SHP77 (cell line): ENCODE measurements at regions not wholly inside any gene's neighbourhood (a gene's known extent, or its start where the extent isn't known, plus 50 kb on each side); places are given as distances from the start of the nearest gene placed in this dataset.
"Not testable (repeated sequence)": the region's sequence is repeated elsewhere in the genome, so short reads cannot be mapped to it uniquely, and the experiment has no call there.

Experiments
- DNase-seq, 2 experiments: peaks; one replicate each; lab custom pipeline; 2025; lab: John Stamatoyannopoulos, UW

DNA sequence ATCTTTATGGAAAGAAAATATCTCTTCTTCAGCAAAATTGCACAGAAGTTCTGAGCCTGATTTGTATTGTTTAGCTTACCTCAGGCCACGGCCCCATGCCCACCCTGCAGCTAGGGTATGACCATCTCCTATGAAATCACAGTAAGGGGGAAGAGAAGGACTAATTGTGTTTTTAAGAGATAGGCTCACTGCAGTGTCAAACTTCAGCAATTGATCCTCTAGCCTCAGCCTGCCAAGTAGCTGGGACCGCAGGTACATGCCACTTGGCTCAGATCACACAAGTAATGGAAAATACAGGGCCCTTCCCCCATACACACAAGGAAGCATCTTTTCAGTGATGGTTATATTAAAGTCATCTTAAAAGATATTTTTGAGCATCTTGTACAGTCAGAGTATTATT is 60.0 kb downstream of the DMAC1 start:
- DNase-seq: no peak

DNA sequence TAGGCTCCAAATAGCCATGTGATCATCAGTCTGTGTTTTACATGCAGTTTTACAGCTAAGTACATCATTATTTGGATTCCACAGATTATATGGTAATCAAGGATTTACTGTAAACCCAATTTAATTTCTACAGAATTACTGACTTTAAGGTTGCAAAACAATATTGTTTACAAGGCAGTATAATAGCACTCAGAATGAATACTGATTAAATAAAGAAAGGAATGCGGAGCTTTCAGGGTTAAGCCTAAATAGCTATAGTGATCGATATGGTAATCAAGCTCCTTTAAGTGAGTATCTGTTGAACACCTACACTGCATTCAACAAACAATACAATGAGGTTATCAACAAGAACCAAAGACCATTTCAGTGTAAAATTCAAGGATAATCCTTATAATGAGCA is 64.3 kb downstream of the DMAC1 start:
- DNase-seq: no peak

DNA sequence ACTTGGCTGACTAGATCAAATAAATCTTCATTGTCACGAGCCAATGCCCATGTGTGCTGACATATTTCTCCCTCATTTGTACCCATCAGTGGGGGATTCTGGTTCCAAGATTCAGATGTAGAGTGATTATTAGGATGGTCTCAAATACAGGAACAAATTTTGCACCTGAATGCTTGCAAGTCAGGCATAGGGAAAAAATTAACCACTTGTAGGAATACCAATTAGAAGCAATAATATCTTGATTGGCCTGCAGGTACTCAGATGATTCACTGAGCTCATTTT is 69.5 kb downstream of the DMAC1 start:
- no peak for DNase-seq

DNA sequence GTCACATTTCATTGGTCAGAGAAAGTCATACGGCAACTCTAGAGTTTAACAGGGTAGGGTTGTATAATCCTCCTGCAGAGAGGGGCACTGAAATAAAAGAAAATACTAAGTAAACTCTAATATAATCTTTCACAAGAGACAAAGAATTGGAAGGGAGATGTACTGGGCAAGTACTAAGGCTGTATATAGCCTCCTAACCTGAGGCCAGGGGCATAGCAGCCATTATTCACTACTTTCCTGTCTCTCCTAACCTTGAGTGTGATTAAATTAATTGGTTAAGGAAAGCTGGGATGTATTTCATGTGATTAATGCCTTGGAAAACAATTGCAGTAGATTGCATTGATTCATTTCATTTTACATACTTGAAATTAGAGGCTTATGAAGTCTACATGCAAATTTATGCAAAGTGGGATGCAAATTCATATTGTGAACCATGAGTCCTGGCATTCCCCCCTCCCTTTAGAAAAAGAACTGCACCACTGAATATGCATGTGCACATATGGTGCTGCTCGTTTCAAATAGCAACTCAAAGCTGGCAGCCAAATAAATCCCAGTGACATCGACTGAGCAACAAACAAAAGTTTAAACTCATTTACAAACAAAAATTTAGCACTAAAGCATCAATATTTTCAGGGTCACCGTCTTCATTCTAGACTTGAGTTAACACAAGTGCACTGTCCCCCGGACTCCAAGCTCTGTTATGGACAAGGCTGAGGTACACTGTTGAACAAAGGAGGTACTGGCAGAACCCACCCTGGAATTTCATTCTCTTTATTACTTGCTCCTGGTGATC is 70.0 kb downstream of the DMAC1 start:
- DNase-seq: no peak

DNA sequence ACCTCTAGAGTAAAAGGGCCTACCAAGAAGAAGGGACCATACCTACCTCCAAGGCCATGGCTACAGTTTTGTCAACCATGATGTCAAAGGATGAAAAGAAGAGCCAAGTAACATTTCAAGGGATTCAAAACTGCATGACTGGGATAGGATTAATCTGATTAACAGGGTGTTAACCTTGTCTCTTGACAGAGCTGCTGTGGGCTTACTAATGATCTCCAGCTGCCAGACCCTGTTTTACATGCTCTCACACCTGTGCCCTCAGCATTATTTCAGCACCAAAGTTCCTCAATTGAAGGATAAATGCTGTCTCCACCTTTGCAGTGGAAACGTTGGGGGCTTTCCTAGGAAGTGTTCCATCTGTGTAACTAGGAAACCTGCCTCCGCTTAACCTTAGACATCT is 78.3 kb downstream of the DMAC1 start:
- no peak for DNase-seq

DNA sequence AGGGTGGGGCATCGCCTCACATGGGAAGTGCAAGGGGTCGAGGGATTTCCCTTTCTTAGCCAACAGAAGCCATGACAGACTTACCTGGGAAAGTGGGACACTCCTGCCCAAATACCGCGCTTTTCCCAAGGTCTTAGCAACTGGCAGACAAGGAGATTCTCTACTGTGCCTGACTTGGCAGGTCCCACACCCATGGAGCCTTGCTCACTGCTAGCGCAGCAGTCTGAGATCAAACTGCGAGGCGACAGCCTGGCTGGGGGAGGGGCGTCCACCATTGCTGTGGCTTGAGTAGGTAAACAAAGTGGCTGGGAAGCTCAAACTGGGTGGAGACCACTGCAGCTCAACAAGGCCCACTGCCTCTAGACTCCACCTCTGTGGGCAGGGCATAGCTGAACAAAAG is 86.5 kb downstream of the DMAC1 start:
- not testable (repeated sequence) for DNase-seq

DNA sequence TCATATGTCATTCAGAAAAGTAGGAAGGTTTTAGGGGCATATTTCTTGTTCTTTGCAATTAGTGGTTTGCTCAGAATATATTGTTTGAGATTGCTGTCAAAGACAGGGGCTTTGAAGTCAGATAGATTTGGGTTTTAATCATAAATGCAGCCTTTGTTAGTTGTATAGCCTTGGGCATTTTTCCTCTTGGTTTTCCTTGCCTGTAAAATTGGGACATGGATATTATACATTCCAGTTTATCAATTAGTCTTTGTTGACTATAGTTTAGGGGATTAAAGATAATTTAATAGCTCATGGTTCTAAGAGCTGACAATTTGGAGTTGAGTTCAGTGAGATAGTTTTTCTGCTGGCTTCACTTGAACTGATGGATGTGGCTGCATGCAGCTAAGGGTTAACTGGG is 88.9 kb downstream of the DMAC1 start:
- DNase-seq: no peak

DNA sequence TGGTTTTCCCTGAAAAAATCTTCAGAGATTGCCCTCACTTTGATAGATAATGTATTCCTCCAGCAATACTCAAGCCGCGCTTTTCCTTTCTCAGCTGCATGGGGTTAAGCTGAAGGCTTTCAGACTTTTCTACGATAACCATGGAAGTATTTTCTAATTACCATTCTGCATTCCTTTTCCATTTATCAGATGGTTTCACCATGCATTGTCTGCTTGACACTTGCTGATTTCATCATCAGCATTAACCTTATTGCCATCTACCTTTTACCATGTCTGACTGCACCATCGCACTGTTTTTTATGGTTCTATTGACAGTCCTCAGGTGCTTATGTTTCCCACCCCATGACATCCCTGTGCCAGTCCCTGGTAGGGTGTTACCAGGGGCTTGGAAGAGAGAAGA is 91.6 kb downstream of the DMAC1 start:
- no peak for DNase-seq

DNA sequence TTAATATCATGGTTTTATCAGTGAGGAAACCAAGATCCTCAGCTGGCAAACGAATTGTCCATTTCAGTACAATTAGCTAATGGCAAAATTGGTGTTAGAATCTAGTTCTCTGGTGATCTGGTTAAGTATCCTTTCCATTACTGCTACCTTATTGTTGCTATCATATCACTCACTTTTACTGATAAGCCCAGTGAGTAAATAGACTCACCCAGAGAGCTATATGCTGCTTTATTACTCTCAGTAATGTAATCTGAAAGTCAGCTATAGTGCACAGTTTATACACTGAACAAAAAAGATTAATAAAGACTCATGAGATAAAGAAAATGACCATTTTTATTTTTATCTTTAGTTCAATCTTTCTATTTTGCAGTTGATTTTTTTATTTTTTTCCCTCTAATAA is 95.0 kb downstream of the DMAC1 start:
- DNase-seq: no peak

DNA sequence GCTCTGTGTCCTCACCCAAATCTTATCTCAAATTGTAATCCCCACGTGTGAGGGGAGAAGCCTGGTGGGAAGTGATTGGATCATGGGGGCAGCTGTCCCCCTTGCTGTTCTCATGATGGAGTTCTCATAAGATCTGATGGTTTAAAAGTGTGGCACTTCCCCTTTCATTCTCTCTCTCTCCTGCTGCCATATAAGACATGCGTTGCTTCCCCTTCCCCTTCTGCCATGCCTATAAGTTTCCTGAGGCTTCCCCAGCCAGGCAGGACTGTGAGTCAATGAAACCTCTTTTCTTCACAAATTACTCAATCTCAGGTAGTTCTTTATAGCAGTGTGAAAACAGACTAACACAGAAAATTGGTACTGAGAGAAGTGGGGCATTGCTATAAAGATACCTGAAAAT is 107.7 kb downstream of the DMAC1 start:
- DNase-seq: no peak

DNA sequence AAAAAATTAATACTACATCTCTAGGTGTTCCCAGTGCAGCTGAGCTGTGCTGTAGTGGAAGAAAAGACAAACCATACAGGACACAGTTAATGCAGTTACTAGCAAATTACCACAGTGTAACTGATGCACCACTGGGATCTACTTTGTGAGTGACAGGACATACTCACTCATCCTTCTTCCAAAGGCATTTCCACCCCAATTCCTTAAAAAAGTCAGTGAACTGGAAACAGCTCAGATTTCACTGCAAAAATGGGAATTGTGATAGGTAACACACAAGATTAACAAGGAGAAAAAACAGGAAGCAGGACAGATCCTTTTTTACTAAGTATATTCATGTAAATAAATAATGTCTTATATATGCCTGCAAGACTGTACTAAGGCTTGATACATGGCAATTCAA is 109.6 kb downstream of the DMAC1 start:
- no peak for DNase-seq

DNA sequence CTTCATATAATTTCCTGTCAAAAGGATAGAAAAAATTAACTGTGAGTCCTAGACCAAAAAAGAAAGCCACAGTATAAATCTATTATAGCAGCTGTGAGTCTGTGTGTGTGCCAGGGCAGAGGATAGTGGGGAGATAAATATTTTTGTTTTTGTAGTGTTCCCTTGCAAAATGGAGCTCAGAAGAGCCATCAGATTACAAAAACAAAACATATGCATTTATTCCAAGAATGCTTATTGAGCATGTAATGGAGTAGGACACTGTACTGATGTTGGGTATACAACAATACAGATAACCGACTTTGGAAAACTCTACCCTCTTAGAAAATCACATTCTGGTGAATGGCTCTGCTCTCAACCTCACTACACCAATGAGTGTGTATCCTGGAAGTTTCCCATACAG is 111.0 kb downstream of the DMAC1 start:
- no peak for DNase-seq

DNA sequence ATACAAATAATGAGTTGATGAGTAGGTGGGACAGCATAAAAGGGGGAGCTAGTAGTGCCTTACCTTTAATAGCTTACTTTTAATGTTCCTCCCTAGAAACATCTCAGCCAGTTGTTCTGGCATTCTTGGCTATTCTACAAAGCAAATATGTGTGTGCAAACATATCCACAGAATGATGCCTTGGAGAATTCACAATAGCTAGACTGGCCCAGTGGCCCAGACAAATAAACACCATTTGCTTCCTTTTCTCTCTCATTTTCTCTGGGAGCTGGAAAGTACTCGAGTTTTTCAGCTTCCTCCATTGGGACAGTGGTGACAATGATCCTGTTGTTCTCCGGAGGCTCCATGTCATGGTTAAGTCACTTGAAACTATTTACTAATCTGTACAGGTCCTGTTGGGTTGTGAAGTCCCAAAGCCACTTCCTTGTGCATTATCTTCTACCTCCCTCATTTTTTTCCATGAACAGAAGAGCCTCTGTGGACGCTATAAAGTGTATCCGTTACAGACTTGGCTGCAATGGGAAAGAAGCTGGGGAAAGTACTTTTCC is 122.9 kb downstream of the DMAC1 start:
- no peak for DNase-seq

DNA sequence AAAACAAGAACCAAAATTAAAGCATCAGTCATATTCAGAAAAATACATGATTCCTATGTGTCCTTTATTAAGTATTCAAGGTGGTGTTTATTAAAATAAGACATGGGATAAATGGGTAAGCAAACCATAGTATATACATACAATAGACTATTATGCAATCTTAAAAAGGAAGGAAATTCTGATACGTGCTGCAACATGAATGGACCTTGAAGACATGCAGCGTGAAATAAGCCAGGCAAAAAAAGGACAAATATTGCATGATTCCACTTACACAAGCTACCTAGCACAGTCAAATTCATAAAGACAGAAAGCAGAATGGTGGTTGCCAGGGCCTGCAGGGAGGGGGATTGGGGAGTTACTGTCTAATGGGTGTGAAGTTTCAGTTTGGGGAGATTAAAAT is 127.7 kb downstream of the DMAC1 start:
- no peak for DNase-seq

DNA sequence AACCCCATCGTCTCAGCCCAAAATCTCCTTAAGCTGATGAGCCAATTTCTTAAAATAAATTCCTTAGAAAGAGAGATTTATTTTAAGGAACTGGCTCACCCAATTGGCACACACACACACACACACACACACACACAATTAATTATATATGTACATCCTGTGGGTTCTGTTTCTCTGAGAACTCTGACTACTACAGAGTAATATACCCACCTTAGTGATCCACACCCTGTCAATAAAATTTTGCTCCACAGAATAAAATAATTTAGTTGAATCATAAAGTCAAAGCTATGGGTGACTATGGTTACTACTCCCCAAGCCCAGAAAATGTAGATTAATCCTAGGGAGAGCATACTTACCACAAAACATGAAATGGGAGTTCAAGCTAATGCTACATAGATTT is 131.0 kb downstream of the DMAC1 start:
- DNase-seq: no peak

DNA sequence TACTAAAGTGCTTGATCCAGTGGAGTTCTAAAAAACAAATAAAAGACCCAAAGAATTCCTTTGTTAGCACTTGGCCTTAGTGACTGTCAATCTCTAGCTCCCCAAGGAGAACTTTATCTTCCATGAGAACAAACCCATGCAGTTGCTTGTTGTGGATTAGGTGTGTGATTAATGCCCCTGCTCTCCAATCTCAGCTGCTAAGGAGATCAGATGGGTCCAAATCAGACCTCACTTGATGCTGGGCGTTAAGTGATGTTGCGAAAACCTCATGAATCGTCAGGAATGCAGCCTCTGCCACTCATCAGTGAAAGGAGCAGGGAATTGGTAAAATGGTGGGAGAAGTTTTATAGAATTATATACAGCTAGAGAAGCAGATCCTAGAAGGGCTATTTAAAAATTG is 133.7 kb downstream of the DMAC1 start:
- no peak for DNase-seq

DNA sequence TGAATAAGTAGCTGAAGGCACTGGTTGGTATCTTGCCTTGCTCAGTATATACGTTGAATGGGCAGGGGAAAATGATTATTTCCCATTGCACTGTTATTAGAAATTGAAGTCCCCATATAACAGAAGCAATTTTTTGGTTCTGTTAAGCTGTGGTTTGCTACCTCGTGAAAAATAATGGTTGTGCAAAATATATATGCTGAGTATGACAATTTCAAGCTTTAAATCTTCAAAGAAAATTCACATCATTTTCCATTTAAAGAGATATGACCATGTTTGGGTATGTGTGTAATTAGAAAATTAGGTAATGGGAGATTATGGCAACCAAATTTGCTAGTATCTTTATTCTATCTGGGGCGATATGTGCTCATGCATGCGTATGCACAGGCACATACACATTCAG is 139.8 kb downstream of the DMAC1 start:
- DNase-seq: no peak

DNA sequence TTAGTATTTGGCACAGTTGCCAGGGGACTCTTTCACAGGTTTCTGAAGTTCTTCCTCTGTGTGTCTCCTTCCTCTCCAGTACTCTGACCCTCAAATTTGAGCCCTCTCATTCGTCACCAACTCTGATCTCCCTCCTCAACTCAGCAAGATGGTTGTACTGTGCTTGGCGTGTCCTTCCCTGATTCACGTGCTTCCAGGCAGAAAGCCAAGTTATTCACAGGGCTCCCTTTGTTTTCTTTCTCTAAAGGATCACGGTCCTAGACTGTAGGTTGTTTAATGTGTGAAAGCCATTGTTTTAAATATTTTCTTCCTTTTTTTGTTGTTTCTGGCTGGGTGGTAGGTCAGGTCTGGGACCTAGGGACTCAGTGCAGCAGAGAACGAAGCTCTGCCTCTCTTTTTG is 142.9 kb downstream of the DMAC1 start:
- no peak for DNase-seq

DNA sequence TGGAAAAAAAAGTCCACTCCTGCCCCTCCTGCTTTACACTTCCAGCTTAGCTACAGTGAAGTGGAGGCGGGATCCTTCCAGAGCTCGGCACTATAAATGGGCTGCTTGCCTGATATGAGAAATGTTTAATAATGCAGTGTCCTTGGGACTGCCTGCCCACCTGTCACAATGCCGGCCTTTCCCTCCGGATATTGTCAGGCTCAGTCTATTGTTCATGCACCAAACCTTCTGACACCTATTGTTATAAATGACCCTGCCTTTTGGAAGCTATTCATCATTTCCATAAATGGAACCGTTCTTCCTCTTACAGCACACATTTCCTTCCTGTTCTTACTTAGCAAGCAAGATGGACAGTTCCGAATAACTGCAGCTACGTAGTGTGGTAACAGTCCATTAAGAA is 146.3 kb downstream of the DMAC1 start:
- no peak for DNase-seq

DNA sequence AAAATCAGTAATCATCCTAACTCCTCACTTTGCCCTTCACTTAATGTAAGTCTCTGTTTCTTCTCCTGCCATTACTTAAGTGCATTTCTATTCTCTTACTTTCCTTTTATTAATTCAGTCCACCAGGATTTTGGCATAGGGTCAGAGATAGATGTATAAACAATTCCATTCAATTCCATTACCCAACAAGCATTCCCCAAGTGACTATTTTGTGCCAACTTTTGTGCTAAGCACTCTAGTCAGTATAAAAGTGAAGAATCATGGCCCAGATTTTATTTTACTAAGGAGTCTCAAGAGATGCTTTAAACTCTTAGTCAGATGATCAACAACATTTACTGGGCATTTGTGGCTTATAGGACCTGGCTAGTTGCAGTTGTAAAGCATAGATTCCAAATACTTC is 159.3 kb downstream of the DMAC1 start:
- DNase-seq: no peak

DNA sequence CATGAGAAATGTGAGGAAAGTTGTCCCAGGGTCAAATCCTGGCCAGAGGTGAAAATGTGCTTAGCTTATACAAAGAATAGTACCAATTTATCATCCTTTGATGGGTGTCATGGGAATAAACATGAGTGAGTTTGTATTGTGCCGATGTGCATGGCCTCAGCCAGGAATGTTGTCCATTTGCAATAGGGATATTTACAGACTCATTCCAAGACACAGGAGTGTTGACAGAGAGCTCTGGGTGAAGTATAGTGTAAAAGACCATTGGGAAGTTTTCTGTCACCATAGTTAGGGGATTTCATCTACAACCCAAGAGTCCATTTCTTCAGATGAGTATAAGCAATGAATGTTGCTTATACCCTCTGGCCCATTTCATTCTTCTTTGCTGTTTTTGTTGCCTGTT is 160.1 kb downstream of the DMAC1 start:
- no peak for DNase-seq

DNA sequence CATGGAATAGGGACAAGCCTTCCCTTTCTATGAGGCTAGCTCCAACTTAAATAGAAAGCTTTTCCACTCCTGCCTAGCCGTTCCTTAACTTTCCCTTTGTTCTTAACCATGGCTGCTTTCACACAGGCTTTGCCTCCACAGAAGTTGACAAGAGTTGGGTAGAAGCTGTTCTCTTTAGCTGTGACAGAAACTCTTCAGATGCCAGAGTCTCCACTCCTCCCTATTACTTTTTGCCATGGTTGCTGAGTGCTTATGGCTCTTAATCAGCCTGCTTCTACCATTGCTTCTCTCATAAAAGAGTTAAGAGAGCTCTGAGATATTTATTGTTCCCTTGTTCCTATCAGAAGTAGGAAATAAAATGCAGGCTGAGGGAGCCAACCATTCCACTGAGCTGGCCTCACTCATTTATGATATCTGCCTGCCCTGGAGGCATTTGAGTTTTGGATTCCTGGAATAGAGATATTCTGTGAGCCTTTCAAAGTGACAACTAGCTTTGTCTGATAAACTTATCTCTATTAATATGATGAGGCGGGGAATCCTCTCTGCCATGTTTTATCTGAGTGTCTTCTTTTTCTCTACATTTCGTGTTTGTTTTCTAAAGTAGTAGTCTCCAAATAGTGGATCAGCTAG is 162.6 kb downstream of the DMAC1 start:
- DNase-seq: no peak

DNA sequence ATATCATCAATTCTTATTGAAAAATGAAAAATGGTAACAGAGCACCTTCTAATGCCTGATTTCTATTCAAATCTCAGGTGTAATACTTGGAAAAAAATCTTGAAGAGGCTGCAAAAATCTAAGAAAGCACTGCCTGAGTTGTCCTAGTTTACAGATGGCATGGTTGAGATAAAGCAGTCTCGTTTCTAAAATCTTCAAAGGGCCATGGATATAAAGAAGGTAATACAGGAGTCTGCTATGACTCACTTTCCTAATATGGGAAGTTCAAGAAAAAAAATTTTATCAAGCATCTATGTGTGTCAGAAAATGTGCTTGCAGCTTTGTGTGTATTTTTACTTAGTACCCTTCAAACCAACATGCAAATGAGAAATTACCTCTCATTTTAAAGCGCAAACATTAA is 163.3 kb downstream of the DMAC1 start:
- no peak for DNase-seq

DNA sequence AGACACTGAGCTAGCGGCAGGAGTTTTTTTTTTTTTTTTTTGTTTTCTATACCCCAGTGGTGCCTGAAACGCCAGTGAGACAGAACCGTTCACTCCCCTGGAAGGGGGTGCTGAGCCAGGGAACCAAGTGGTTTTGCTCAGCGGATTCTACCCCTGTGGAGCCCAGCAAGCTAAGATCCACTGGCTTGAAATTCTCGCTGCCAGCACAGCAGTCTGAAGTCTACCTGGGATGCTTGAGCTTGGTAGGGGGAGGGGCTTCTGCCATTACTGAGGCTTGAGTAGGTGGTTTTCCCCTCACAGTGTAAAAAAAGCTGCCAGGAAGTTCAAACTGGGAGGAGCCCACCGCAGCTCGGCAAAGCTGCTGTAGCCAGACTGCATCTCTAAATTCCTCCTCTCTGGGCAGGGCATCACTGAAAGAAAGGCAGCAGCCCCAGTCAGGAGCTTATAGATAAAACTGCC is 173.0 kb downstream of the DMAC1 start:
- not testable (repeated sequence) for DNase-seq
